Heart right ventricle (tissue), 16 donors: ENCODE measurements at regions not wholly inside any gene's neighbourhood (a gene's known extent, or its start where the extent isn't known, plus 50 kb on each side); places are given as distances from the start of the nearest gene placed in this dataset.
"Not testable (repeated sequence)": the region's sequence is repeated elsewhere in the genome, so short reads cannot be mapped to it uniquely, and the experiment has no call there.

ENCODE experiments used
- ATAC-seq, 8 donors: fragments of 200-7000 bp; cut with Tn5 transposase; one replicate each; pipeline ENCODE4 v1.9.1; 2020; ENCODE audit warnings: mild to moderate bottlenecking in 8 of 8, moderate library complexity in 8 of 8, moderate number of reproducible peaks in 1 of 8
- DNase-seq, 2 donors: peaks; one replicate each; pipeline ENCODE4 v3.0.0-alpha.2; 2020
- H3K27ac ChIP-seq, 10 donors: fragments of 200-600 bp; sonication (generic) in 2 of 10; one replicate each; pipeline versions ENCODE4 v1.5.0 to v1.8.0; 2020 to 2022; ENCODE audit warnings: mild to moderate bottlenecking in 3 of 10
- H3K27me3 ChIP-seq, 7 donors: fragments of 200-600 bp; one replicate each; pipeline ENCODE4 v1.8.0; 2021 to 2022; ENCODE audit warnings: mild to moderate bottlenecking in 2 of 7
- H3K36me3 ChIP-seq, 9 donors: fragments of 200-600 bp; sonication (generic) in 1 of 9; one replicate each; pipeline versions ENCODE4 v1.5.0 to v1.8.0; 2020 to 2022; ENCODE audit warnings: mild to moderate bottlenecking in 2 of 9
- H3K4me1 ChIP-seq, 9 donors: fragments of 200-600 bp; sonication (generic) in 1 of 9; one replicate each; pipeline versions ENCODE4 v1.5.0 to v1.8.0; 2020 to 2022; ENCODE audit warnings: mild to moderate bottlenecking in 4 of 9
- H3K4me3 ChIP-seq, 10 donors: fragments of 200-600 bp; sonication (generic) in 2 of 10; one replicate each; pipeline versions ENCODE4 v1.5.0 to v1.8.0; 2020 to 2022; ENCODE audit warnings: mild to moderate bottlenecking in 7 of 10, moderate library complexity in 2 of 10
- H3K9me3 ChIP-seq, 11 donors: fragments of 200-600 bp in 10 of 11; sonication (generic) in 2 of 11; one replicate each; pipeline versions ENCODE4 v1.5.0 to v1.8.0; 2013 to 2022; ENCODE audit warnings: mild to moderate bottlenecking in 2 of 11, control low read depth in 1 of 11, moderate library complexity in 1 of 11
- CTCF ChIP-seq, 9 donors: fragments of 200-600 bp; sonication (generic) in 2 of 9; IDR thresholded peaks; one replicate each; pipeline versions ENCODE4 v1.5.0 to v1.8.0; 2021 to 2022; ENCODE audit warnings: antibody characterized with exemption in 9 of 9, mild to moderate bottlenecking in 5 of 9, moderate library complexity in 1 of 9
- WGBS, 2 donors: extraction: QIAGEN DNeasy Blood & Tissue Kit; methylation state at CpG; one replicate each; pipeline ENCODE4 v1.1.7; 2013; ENCODE audit warnings: inconsistent platforms in 1 of 2; 5-methylcytosine and 5-hydroxymethylcytosine counted together
- intact Hi-C, 10 donors: fragments of 100-400 bp; cut with DNase I; formaldehyde crosslinking; loops; one replicate each; pipeline versions ENCODE4 v1.11.1 to v1.14.2; 2022
- donor health status: Arrhythmogenic right ventricular cardiomyopathy.
- donor health status: ischemic (EF 13 %, LVEDD 7.1; RV severe dilation, severe dysfunction).
- donor health status: healthy with polysubstance abuse.
- donor health status: DM: no; HTN: yes; CAD: no.
- donor health status: DM: no; HTN: no; CAD: no.
- donor health status: ischemic (EF 25% LVEDD 6.9; RV normal size, moderate dysfunction).
- donor health status: ischemic (EF 25% LVEDD 5.7; RV mildly dilated, moderate dysfunction).
- donor health status: healthy.
- donor health status: DM: yes; HTN: yes; CAD: no.
- donor health status: Ischemic cardiomyopathy.
- donor health status: ischemic (EF 35%, LVEDD 5.7; RV mildly dilated, moderate dysfunction).
- donor health status: nonischemic (EF 11% LVEDD 7.7; RV severe dilation, severe dysfunction).
- donor health status: DM: yes; HTN: yes; CAD: no.
- donor health status: PGD.
- donor health status: ischemic (EF 29% LVEDD 5.4; RV normal size, mild dysfunction).
- donor health status: nonischemic (EF 23%, LVEDD 6.1; RV moderate dilation, normal function).

DNA sequence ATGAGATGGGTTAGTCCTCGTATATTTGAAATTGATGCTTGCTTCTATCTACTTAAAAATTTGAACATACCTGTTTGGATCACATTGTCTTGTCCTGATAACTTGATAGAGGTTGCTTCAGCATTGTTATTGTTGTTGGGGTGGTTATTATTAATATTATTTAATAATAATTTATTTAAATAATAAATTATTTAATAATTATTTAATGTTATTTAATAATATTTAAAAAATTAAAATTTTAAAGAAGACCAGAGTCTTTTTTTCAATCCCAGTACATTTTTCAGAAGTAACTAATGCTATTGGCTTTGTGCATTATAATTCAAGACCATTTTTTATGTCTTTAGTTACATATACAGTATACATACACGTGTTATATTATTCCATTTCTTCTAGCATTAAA is 116.6 kb upstream of the DUSP22 start:
- no peak for TF ChIP-seq CTCF (IDR thresholded peaks at IDR 0.05)
- intact Hi-C loops = no loop called here
- WGBS, 2 donors = 79 to 81% methylated on average over 2 of the region's 2 CpGs
- Histone ChIP-seq H3K27me3 (peaks cover 0 to 20% (median 11%) of the 10 kb centered on the region in 7 donors), H3K27ac (no peak overlapping the region), H3K4me1 (no peaks in the 10 kb centered on the region), H3K9me3 (no peaks in the 10 kb centered on the region), H3K4me3 (no peak overlapping the region), H3K36me3 (no peaks in the 10 kb centered on the region)
- no peak for DNase-seq
- no peak for ATAC-seq

- H3K4me3 ChIP-seq = no peak overlapping the region
- H3K9me3 ChIP-seq = no peaks in the 10 kb centered on the region
- TF ChIP-seq CTCF (IDR thresholded peaks at IDR 0.05) = no peak
- DNase-seq = no peak
- no peak overlapping the region for H3K27ac ChIP-seq
- no peak for ATAC-seq
- no peaks in the 10 kb centered on the region for H3K4me1 ChIP-seq
- H3K36me3 ChIP-seq = no peaks in the 10 kb centered on the region
- peaks cover 0 to 20% (median 7%) of the 10 kb centered on the region in 7 donors for H3K27me3 ChIP-seq
- intact Hi-C loops = no loop called here
- 71 to 74% methylated on average over 7 of the region's 7 CpGs for WGBS, 2 donors
These were observed 115.5 kb upstream of the DUSP22 start for GRCh38 chr6:176766-177165.

GRCh38 chr6:178119-178518 is 114.2 kb upstream of the DUSP22 start:
- 89 to 92% methylated on average over 11 of the region's 11 CpGs for WGBS, 2 donors
- intact Hi-C loops = no loop called here
- DNase-seq = no peak
- H3K4me1 ChIP-seq = no peaks in the 10 kb centered on the region
- H3K4me3 ChIP-seq = no peak overlapping the region
- H3K27me3 ChIP-seq = peaks cover 0 to 17% (median 7%) of the 10 kb centered on the region in 7 donors
- H3K36me3 ChIP-seq = no peaks in the 10 kb centered on the region
- H3K9me3 ChIP-seq = no peaks in the 10 kb centered on the region
- H3K27ac ChIP-seq = no peak overlapping the region
- no peak for ATAC-seq
- no peak for TF ChIP-seq CTCF (IDR thresholded peaks at IDR 0.05)

DNA sequence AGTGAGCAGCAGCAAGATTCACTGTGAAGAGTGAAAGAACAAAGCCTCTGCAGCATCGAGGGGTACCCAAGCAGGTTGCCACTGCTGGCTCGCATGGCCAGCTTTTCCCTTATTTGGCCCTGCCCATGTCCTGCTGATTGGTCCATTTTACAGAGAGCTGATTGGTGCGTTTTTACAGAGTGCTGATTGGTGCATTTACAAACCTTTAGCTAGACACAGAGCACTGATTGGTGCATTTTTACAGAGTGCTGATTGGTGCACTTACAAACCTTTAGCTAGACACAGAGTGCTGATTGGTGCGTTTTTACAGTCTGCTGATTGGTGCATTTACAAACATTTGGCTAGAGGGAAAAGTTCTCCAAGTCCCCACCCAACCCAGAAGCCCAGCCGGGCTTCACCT is 113.4 kb upstream of the DUSP22 start:
- H3K36me3 ChIP-seq, ATAC-seq, H3K9me3 ChIP-seq, H3K27ac ChIP-seq, DNase-seq, intact Hi-C loops, H3K4me3 ChIP-seq, H3K4me1 ChIP-seq: not testable (repeated sequence)
- peaks cover 0 to 17% (median 5%) of the 10 kb centered on the region in 7 donors for H3K27me3 ChIP-seq
- WGBS, 2 donors = 88% methylated on average over 5 of the region's 5 CpGs

GRCh38 chr6:179340-179950 is 112.8 kb upstream of the DUSP22 start:
- TF ChIP-seq CTCF (IDR thresholded peaks at IDR 0.05) = no peak
- DNase-seq = no peak
- Histone ChIP-seq H3K27me3 (peaks cover 0 to 17% (median 5%) of the 10 kb centered on the region in 7 donors), H3K36me3 (no peaks in the 10 kb centered on the region), H3K4me3 (no peak overlapping the region), H3K27ac (no peak overlapping the region), H3K9me3 (no peaks in the 10 kb centered on the region), H3K4me1 (no peaks in the 10 kb centered on the region)
- WGBS, 2 donors = 96% methylated on average over 28 to 29 of the region's 29 CpGs
- intact Hi-C loops = no loop called here
- peak in 1 of 8 donors; percentile 62 for ATAC-seq

DNA sequence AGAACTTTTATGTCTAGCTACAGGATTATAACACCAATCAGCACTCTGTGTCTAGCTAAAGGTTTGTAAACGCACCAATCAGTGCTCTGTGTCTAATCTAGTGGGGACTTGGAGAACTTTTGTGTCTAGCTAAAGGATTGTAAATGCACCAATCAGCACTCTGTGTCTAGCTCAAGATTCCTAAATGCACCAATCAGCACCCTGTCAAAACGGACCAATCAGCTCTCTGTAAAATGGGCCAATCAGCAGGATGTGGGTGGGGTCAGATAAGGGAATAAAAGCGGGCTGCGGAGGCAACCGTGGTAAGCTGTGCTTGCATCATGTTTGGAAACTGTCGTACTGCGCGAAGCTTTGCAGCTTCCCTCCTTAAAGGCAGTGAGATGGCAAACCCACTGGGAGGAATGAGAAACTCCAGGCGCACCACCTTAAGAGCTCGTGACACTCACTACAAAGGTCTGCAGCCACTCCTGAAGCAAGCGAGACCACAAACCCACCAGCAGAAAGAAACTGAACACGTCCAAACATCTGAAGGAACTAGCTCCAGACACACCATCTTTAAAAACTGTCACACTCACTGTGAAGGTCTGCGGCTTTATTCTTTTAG is 112.1 kb upstream of the DUSP22 start:
- H3K27me3 ChIP-seq = peaks cover 0 to 17% (median 5%) of the 10 kb centered on the region in 7 donors
- intact Hi-C loops = not testable (repeated sequence)

More for the DNA sequence above, 112.1 kb upstream of the DUSP22 start:
- H3K36me3 ChIP-seq, H3K4me1 ChIP-seq, H3K4me3 ChIP-seq, H3K27ac ChIP-seq, ATAC-seq, H3K9me3 ChIP-seq, DNase-seq: not testable (repeated sequence)
- 78 to 79% methylated on average over 13 of the region's 13 CpGs for WGBS, 2 donors
